WTC11 (cell line): ENCODE measurements at regions not wholly inside any gene's neighbourhood (a gene's known extent, or its start where the extent isn't known, plus 50 kb on each side); places are given as distances from the start of the nearest gene placed in this dataset.

Experiments used
- ATAC-seq: fragments of 200-7000 bp; cut with Tn5 transposase; 2 replicates; pipeline ENCODE4 v1.10.0; 2021; ENCODE audit warnings: mild to moderate bottlenecking, moderate library complexity
- CTCF ChIA-PET: fragments of 300-600 bp; sonication (Branson Sonifier 250); formaldehyde crosslinking; loops from one replicate; lab custom pipeline; 2021; ENCODE audit warnings: antibody characterized with exemption; lab: Charles Lee
- POLR2A ChIA-PET: fragments of 350-600 bp; sonication (Branson Sonifier 250); formaldehyde crosslinking; loops from one replicate; lab custom pipeline; 2021; ENCODE audit warnings: antibody characterized with exemption; lab: Charles Lee
- DNase-seq: peaks from one replicate; pipeline ENCODE4 v3.0.0; 2021; ENCODE audit warnings: low spot score
- H3K27ac Mint-ChIP-seq: 2 replicates; pipeline ENCODE4 v1.8.0; 2021; ENCODE audit warnings: mixed read lengths
- H3K27me3 Mint-ChIP-seq: 2 replicates; pipeline ENCODE4 v1.8.0; 2021; ENCODE audit warnings: low read depth, mild to moderate bottlenecking, moderate library complexity, mixed read lengths
- H3K36me3 Mint-ChIP-seq: 2 replicates; pipeline ENCODE4 v1.8.0; 2021; ENCODE audit warnings: mixed read lengths
- H3K4me1 Mint-ChIP-seq: 2 replicates; pipeline ENCODE4 v1.8.0; 2022; ENCODE audit warnings: mixed read lengths
- H3K4me3 Mint-ChIP-seq: 2 replicates; pipeline ENCODE4 v1.8.0; 2021; ENCODE audit warnings: mild to moderate bottlenecking, moderate library complexity, mixed read lengths
- H3K9me3 Mint-ChIP-seq: 2 replicates; pipeline ENCODE4 v1.8.0; 2021; ENCODE audit warnings: mixed read lengths
- CREM ChIP-seq: sonication (generic); formaldehyde crosslinking; IDR thresholded peaks from 2 replicates; pipeline ENCODE4 v1.8.1; 2022; ENCODE audit warnings: mild to moderate bottlenecking, missing genetic modification reagents, moderate library complexity
- ETV6 ChIP-seq: sonication (generic); formaldehyde crosslinking; IDR thresholded peaks from 2 replicates; pipeline ENCODE4 v1.8.1; 2022; ENCODE audit warnings: mild to moderate bottlenecking, missing genetic modification reagents
- FOXJ3 ChIP-seq: sonication (generic); formaldehyde crosslinking; IDR thresholded peaks from 2 replicates; pipeline ENCODE4 v1.9.0; 2021; ENCODE audit warnings: missing genetic modification reagents, mild to moderate bottlenecking, borderline replicate concordance
- JUN ChIP-seq: sonication (generic); formaldehyde crosslinking; IDR thresholded peaks from 2 replicates; pipeline ENCODE4 v1.8.0; 2023; ENCODE audit warnings: mild to moderate bottlenecking, missing genetic modification reagents
- KAT7 ChIP-seq: sonication (generic); formaldehyde crosslinking; IDR thresholded peaks from 2 replicates; pipeline ENCODE4 v1.8.1; 2023; ENCODE audit warnings: missing genetic modification reagents, mild to moderate bottlenecking, borderline replicate concordance
- MAX ChIP-seq: sonication (generic); formaldehyde crosslinking; IDR thresholded peaks from 2 replicates; pipeline ENCODE4 v1.8.0; 2022; ENCODE audit warnings: mild to moderate bottlenecking, missing genetic modification reagents
- NFE2L1 ChIP-seq: sonication (generic); formaldehyde crosslinking; IDR thresholded peaks from 2 replicates; pipeline ENCODE4 v1.8.1; 2023; ENCODE audit warnings: missing genetic modification reagents
- PRRX2 ChIP-seq: fragments of 250-450 bp; sonication (Bioruptor Pico); IDR thresholded peaks from 2 replicates; pipeline ENCODE4 v1.8.0; 2021; ENCODE audit warnings: mild to moderate bottlenecking
- TP53 ChIP-seq: sonication (generic); formaldehyde crosslinking; IDR thresholded peaks from 2 replicates; pipeline ENCODE4 v1.8.1; 2023; ENCODE audit warnings: mild to moderate bottlenecking, missing genetic modification reagents
- USF2 ChIP-seq: sonication (generic); formaldehyde crosslinking; IDR thresholded peaks from 2 replicates; pipeline ENCODE4 v1.8.1; 2023; ENCODE audit warnings: mild to moderate bottlenecking, missing genetic modification reagents, moderate library complexity
- ZBTB21 ChIP-seq: sonication (generic); formaldehyde crosslinking; IDR thresholded peaks from 2 replicates; pipeline ENCODE4 v1.8.1; 2023; ENCODE audit warnings: mild to moderate bottlenecking, missing genetic modification reagents, borderline replicate concordance
- ZNF263 ChIP-seq: sonication (generic); formaldehyde crosslinking; IDR thresholded peaks from 2 replicates; pipeline ENCODE4 v1.8.1; 2022; ENCODE audit warnings: low read depth, mild to moderate bottlenecking, moderate library complexity, missing genetic modification reagents
- ZNF396 ChIP-seq: fragments of 250-450 bp; sonication (Bioruptor Pico); IDR thresholded peaks from 2 replicates; pipeline ENCODE4 v1.8.0; 2021; ENCODE audit warnings: mild to moderate bottlenecking, moderate library complexity, borderline replicate concordance
- TF ChIP-seq, protein P1 (sequence below): sonication (generic); formaldehyde crosslinking; IDR thresholded peaks from 2 replicates; pipeline ENCODE4 v1.8.1; 2023; ENCODE audit warnings: mild to moderate bottlenecking, missing genetic modification reagents
- TF ChIP-seq, protein P2 (sequence below): sonication (generic); formaldehyde crosslinking; IDR thresholded peaks from 2 replicates; pipeline ENCODE4 v1.8.0; 2022; ENCODE audit warnings: mild to moderate bottlenecking, missing genetic modification reagents
- TF ChIP-seq, protein P3 (sequence below): fragments of 250-450 bp; sonication (Bioruptor Pico); IDR thresholded peaks from 2 replicates; pipeline ENCODE4 v1.9.0; 2021; ENCODE audit warnings: mild to moderate bottlenecking
- TF ChIP-seq, protein P4 (sequence below): fragments of 250-450 bp; sonication (Bioruptor Pico); conservative IDR thresholded peaks from 2 replicates; pipeline ENCODE4 v1.9.0; 2021; ENCODE audit warnings: mild to moderate bottlenecking

DNA sequence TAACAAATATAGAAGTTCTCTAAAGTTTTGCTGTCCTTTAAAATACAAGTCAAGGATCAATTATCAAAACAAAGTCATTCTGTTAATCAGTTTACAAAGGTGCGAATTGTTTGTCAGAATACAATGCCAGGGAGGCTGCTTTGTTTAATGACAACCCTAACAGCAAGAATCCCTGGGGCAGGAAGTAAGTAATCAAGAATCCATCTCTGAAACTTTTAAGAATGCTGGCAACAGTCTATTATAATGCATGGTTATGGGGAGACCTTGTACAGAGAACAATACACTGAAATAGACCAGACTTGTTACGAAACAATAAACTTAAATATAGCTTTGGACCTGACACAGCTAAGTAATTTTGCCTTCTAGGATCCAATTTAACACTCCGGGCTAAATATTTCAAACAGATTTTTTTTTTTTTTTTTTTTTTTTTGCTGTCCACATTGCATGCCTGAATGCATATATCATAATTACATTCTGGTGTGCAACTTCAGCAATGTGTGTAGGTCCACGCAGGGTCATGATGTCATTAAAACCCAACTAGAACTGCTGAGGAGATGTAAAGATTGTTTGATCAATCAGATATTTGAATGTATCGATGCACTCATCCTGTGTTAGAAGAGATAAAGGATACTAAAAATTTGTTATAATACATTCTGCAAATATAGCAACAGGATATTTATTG lies 421.3 kb downstream of the CETN3 start:
- H3K4me1 Mint-ChIP-seq: peaks cover 32% of the 10 kb centered on the region
- TF ChIP-seq KAT7 (no peak), USF2 (CRISPR knock-in tag) (no peak), PRRX2 (CRISPR knock-in tag) (no peak), CREM (CRISPR knock-in tag) (no peak), JUN (CRISPR knock-in tag) (no peak), FOXJ3 (no peak), ZBTB21 (CRISPR knock-in tag) (no peak)
- TF ChIP-seq, protein P1, sequence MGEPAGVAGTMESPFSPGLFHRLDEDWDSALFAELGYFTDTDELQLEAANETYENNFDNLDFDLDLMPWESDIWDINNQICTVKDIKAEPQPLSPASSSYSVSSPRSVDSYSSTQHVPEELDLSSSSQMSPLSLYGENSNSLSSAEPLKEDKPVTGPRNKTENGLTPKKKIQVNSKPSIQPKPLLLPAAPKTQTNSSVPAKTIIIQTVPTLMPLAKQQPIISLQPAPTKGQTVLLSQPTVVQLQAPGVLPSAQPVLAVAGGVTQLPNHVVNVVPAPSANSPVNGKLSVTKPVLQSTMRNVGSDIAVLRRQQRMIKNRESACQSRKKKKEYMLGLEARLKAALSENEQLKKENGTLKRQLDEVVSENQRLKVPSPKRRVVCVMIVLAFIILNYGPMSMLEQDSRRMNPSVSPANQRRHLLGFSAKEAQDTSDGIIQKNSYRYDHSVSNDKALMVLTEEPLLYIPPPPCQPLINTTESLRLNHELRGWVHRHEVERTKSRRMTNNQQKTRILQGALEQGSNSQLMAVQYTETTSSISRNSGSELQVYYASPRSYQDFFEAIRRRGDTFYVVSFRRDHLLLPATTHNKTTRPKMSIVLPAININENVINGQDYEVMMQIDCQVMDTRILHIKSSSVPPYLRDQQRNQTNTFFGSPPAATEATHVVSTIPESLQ: no peak
- TF ChIP-seq, protein P2, sequence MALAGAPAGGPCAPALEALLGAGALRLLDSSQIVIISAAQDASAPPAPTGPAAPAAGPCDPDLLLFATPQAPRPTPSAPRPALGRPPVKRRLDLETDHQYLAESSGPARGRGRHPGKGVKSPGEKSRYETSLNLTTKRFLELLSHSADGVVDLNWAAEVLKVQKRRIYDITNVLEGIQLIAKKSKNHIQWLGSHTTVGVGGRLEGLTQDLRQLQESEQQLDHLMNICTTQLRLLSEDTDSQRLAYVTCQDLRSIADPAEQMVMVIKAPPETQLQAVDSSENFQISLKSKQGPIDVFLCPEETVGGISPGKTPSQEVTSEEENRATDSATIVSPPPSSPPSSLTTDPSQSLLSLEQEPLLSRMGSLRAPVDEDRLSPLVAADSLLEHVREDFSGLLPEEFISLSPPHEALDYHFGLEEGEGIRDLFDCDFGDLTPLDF (CRISPR knock-in tag): no peak
- TF ChIP-seq, protein P3, sequence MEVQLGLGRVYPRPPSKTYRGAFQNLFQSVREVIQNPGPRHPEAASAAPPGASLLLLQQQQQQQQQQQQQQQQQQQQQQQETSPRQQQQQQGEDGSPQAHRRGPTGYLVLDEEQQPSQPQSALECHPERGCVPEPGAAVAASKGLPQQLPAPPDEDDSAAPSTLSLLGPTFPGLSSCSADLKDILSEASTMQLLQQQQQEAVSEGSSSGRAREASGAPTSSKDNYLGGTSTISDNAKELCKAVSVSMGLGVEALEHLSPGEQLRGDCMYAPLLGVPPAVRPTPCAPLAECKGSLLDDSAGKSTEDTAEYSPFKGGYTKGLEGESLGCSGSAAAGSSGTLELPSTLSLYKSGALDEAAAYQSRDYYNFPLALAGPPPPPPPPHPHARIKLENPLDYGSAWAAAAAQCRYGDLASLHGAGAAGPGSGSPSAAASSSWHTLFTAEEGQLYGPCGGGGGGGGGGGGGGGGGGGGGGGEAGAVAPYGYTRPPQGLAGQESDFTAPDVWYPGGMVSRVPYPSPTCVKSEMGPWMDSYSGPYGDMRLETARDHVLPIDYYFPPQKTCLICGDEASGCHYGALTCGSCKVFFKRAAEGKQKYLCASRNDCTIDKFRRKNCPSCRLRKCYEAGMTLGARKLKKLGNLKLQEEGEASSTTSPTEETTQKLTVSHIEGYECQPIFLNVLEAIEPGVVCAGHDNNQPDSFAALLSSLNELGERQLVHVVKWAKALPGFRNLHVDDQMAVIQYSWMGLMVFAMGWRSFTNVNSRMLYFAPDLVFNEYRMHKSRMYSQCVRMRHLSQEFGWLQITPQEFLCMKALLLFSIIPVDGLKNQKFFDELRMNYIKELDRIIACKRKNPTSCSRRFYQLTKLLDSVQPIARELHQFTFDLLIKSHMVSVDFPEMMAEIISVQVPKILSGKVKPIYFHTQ (CRISPR knock-in tag): no peak
- TF ChIP-seq, all 79 proteins: peak for 0
- peak; percentile 60 for ATAC-seq
- peaks cover 4% of the 10 kb centered on the region; the same call in 1 of the 2 replicates for H3K36me3 Mint-ChIP-seq
- no peak overlapping the region for H3K27ac Mint-ChIP-seq
- H3K9me3 Mint-ChIP-seq: peaks cover 5% of the 10 kb centered on the region
- no peak for DNase-seq
- ChIA-PET POLR2A (no interaction called here), CTCF (interaction anchor here (0.8 kb wide), 1 partner anchor 185 kb away, joined by 3 read pairs; no protein-coding TSS in a partner anchor)
- no peak overlapping the region; the same call in 1 of the 2 replicates for H3K4me3 Mint-ChIP-seq
- no peaks in the 10 kb centered on the region for H3K27me3 Mint-ChIP-seq

GRCh38 chr5:89983216-89983615 lies 426.3 kb downstream of the CETN3 start:
- TF ChIP-seq ETV6 (CRISPR knock-in tag) (no peak), ZNF396 (CRISPR knock-in tag) (no peak), TP53 (CRISPR knock-in tag) (no peak), ZNF263 (CRISPR knock-in tag) (no peak), JUN (CRISPR knock-in tag) (no peak), NFE2L1 (CRISPR knock-in tag) (no peak), MAX (no peak)
- TF ChIP-seq, protein P4, sequence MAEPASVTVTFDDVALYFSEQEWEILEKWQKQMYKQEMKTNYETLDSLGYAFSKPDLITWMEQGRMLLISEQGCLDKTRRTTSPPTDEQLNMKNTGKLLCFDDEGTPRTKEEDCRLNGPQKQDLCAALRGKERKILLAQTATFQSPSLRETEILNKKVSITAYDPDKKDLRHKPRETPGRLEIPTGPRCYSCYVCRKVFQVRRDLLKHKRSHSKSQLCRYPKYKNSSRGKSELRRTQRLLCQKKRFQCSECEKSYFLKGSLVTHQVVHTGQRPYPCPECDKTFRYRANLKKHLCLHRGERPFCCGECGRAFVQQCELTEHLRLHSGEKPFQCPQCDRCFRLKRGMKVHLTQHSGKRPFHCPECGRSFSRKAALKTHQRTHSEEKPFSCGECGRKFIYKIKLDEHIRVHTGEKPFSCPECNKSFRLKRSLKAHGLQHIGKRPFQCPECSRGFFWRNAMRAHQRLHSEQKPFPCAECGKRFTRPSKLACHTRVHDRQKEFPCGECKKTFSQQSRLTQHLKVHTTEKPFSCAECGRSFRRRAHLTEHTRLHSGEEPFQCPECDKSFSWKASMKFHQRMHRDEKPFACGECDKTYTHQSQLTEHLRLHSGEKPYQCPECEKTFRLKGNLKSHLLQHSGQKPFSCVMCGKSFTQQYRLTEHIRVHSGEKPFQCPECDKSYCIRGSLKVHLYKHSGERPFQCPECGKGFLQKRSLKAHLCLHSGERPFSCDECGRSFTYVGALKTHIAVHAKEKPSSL (CRISPR knock-in tag): no peak
- no peaks in the 10 kb centered on the region for H3K27me3 Mint-ChIP-seq
- peaks cover 32% of the 10 kb centered on the region for H3K4me1 Mint-ChIP-seq
- ChIA-PET CTCF (no interaction called here), POLR2A (no interaction called here)
- DNase-seq: no peak
- ATAC-seq: no peak
- peaks cover 5% of the 10 kb centered on the region for H3K9me3 Mint-ChIP-seq
- peaks cover 4% of the 10 kb centered on the region; the same call in 1 of the 2 replicates for H3K36me3 Mint-ChIP-seq
- peak overlapping the region; percentile 14; the same call in 1 of the 2 replicates for H3K4me3 Mint-ChIP-seq
- H3K27ac Mint-ChIP-seq: no peak overlapping the region; the same call in 1 of the 2 replicates
